ENCODE measurements at regions not wholly inside any gene's neighbourhood (a gene's known extent, or its start where the extent isn't known, plus 50 kb on each side); places are given as distances from the start of the nearest gene placed in this dataset.

DNA sequence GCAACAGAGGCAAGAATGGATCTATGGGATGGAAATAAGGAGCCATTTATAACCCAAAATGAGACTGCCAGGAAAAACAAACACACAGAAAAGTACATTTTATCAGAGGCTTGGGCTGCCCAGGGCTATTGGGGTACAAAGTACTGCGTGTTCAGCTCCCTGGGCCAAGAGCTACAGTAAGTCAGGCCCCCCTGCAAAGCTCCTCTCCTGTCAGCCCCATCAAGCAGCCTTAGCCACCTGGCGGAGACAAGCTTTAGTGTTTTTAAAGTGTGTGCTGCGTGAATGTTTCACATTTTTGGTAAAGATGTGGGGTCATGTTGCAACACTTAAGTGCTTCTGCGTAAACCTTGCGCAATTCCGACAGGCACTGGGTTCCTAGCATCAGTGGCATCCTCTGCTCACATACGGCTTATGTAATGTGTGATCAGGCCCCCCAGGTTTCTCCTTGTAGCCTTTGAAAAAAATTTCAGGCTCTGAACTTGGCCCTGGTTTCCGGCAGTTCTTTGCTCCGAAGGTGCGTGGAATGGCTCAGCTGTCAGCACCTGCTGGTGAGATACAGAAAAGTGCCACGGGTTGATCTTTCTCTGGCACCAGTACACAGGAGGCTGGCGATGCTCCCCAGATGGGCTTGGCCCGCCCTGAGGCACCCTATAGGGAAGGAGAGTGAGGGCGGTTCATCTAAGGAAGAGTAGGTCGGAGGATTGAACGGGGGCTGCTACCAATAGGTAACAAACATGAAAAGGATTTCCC, 198.7 kb upstream of the EEA1 start:
- Histone ChIP-seq H3K4me1 (ENCODE audit: control insufficient read depth in 1 of 2, insufficient read depth in 2 of 2, low read length in 2 of 2) (peaks cover 14 to 15% of the 10 kb centered on the region in 2 donors), H3K27ac (ENCODE audit: low read depth, low read length) (peak overlapping the region; percentile 37), H3K4me3 (ENCODE audit: low read depth in 1 of 2, low read length in 2 of 2) (peak overlapping the region; percentile 30 to 39), H3K9ac (ENCODE audit: low read depth in 1 of 2, low read length in 2 of 2) (no peak overlapping the region), H3K36me3 (ENCODE audit: control insufficient read depth in 1 of 2, insufficient read depth in 2 of 2, low read length in 2 of 2) (no peaks in the 10 kb centered on the region), H3K27me3 (ENCODE audit: control insufficient read depth in 1 of 2, insufficient read depth in 2 of 2, low read length in 2 of 2) (no peaks in the 10 kb centered on the region), H3K9me3 (ENCODE audit: control insufficient read depth in 1 of 2, low read length in 2 of 2) (no peaks in the 10 kb centered on the region)

DNA sequence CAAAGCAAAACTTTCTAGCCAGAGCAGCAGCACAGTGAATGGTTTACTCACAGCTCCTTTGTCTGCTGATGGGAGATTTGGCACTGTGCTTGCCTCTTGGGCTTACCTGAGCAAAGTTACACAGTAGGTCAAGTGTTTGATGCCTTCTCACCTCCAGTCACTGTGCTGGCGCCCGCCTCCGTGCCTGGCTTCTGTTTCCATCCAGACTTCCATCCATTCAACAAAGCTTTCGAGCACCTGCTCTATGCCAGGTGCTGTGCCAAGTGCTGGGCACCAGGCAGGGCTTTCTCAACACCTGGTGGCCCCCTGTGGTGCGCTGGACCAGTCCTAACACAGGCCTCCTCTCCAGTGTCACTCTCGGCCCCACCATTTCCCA, 199.2 kb upstream of the EEA1 start:
- Histone ChIP-seq H3K9ac (ENCODE audit: low read depth in 1 of 2, low read length in 2 of 2) (no peak overlapping the region), H3K4me3 (ENCODE audit: low read depth in 1 of 2, low read length in 2 of 2) (no peak overlapping the region), H3K27ac (ENCODE audit: low read depth, low read length) (no peak overlapping the region), H3K9me3 (ENCODE audit: control insufficient read depth in 1 of 2, low read length in 2 of 2) (no peaks in the 10 kb centered on the region), H3K4me1 (ENCODE audit: control insufficient read depth in 1 of 2, insufficient read depth in 2 of 2, low read length in 2 of 2) (peaks cover 14 to 15% of the 10 kb centered on the region in 2 donors), H3K36me3 (ENCODE audit: control insufficient read depth in 1 of 2, insufficient read depth in 2 of 2, low read length in 2 of 2) (no peaks in the 10 kb centered on the region), H3K27me3 (ENCODE audit: control insufficient read depth in 1 of 2, insufficient read depth in 2 of 2, low read length in 2 of 2) (no peaks in the 10 kb centered on the region)

DNA sequence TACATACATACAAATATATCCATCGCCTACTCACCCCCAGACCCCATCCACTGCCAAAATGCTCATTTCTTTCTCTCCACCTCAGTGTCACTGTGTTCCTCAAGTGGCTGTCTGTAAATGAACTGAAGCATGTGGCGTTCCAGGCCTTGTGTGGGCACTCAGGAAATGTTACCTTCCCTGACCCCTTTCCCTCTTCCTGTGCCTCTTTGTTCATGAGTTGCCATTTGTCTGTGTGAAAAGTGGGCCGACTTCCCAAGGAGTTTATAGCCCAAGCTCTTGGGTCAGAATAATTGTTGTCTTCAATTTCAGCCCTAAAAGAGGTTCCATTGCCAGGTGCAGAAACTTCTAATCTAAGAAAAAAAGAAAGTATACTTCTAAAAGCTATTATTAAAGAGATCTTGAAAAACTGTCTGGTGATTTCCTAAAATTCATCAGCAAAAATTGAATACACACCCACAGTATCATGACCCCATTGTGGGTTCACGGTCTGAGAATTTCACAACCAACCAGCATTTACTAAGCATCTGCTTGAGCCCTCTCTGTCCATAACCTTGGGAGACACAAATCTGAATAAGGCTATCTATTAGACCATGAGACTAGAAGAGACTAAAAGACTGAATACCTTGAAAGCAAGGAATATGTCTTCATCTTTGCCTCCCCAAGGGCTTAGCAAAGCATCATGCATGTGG, 201.4 kb upstream of the EEA1 start:
- Histone ChIP-seq H3K4me3 (ENCODE audit: low read depth in 1 of 2, low read length in 2 of 2) (no peak overlapping the region), H3K4me1 (ENCODE audit: control insufficient read depth in 1 of 2, insufficient read depth in 2 of 2, low read length in 2 of 2) (peaks cover 14 to 19% of the 10 kb centered on the region in 2 donors), H3K9me3 (ENCODE audit: control insufficient read depth in 1 of 2, low read length in 2 of 2) (no peaks in the 10 kb centered on the region), H3K27me3 (ENCODE audit: control insufficient read depth in 1 of 2, insufficient read depth in 2 of 2, low read length in 2 of 2) (no peaks in the 10 kb centered on the region), H3K36me3 (ENCODE audit: control insufficient read depth in 1 of 2, insufficient read depth in 2 of 2, low read length in 2 of 2) (no peaks in the 10 kb centered on the region), H3K27ac (ENCODE audit: low read depth, low read length) (no peak overlapping the region), H3K9ac (ENCODE audit: low read depth in 1 of 2, low read length in 2 of 2) (no peak overlapping the region)

DNA sequence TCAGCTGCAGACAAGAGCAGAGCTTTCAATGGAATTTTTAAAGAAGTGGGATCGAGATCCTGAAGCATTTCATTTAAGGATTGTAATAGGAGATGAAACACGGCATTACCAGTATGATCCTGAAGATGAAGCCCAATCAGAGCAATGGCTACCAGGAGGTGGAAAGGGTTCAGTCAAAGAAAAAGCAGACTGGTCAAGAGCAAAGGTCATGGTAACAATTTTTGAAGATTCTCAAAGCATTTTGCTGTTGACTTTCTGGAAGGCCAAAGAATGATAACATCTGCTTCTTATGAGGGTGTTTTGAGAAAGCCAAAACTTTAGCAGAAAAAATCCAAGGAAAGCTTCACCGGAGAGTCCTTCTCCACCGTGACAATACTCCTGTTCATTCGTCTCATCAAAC, 204.3 kb upstream of the EEA1 start:
- no peak overlapping the region for H3K27ac ChIP-seq (ENCODE audit: low read depth, low read length)
- H3K27me3 ChIP-seq (ENCODE audit: control insufficient read depth in 1 of 2, insufficient read depth in 2 of 2, low read length in 2 of 2): no peaks in the 10 kb centered on the region
- H3K4me1 ChIP-seq (ENCODE audit: control insufficient read depth in 1 of 2, insufficient read depth in 2 of 2, low read length in 2 of 2): peaks cover under 1 to 4% of the 10 kb centered on the region in 2 donors
- no peak overlapping the region for H3K4me3 ChIP-seq (ENCODE audit: low read depth in 1 of 2, low read length in 2 of 2)
- H3K36me3 ChIP-seq (ENCODE audit: control insufficient read depth in 1 of 2, insufficient read depth in 2 of 2, low read length in 2 of 2): no peaks in the 10 kb centered on the region
- no peak overlapping the region for H3K9ac ChIP-seq (ENCODE audit: low read depth in 1 of 2, low read length in 2 of 2)
- H3K9me3 ChIP-seq (ENCODE audit: control insufficient read depth in 1 of 2, low read length in 2 of 2): no peaks in the 10 kb centered on the region

DNA sequence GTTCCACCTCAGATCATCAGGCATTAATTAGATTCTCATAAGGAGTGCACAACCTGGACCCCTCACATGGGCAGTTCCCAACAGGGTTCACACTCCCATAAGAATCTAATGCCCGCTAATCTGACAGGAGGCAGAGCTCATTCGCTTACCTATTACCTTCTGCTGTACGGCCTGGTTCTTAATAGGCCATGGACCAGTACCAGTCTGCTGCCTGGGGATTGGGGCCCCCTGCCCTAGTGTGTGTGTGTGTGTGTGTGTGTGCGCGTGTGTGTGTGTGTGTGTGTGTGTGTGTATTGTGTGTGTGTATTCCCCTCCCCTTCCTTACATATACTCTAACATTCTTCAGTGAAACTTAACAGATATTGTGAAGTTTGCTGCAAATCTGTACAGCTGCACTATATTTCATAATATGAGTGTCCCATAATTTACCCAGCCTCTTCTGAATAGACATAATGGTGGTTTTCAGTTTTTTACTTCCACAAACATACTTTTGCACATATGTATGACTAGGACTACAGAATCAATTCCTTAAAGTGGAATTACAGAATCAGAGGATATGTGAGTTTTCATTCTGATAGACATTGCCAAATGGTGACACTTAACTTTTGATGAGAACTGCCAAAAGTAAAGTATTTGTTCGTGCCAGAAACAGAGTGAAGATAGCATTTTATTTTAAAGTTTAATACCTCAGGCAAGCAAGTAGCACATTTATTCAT, 205.2 kb upstream of the EEA1 start:
- H3K27ac ChIP-seq (ENCODE audit: low read depth, low read length): no peak overlapping the region
- H3K4me1 ChIP-seq (ENCODE audit: control insufficient read depth in 1 of 2, insufficient read depth in 2 of 2, low read length in 2 of 2): peaks cover 0 to 4% of the 10 kb centered on the region in 2 donors
- no peaks in the 10 kb centered on the region for H3K9me3 ChIP-seq (ENCODE audit: control insufficient read depth in 1 of 2, low read length in 2 of 2)
- no peak overlapping the region for H3K4me3 ChIP-seq (ENCODE audit: low read depth in 1 of 2, low read length in 2 of 2)
- H3K36me3 ChIP-seq (ENCODE audit: control insufficient read depth in 1 of 2, insufficient read depth in 2 of 2, low read length in 2 of 2): no peaks in the 10 kb centered on the region
- no peaks in the 10 kb centered on the region for H3K27me3 ChIP-seq (ENCODE audit: control insufficient read depth in 1 of 2, insufficient read depth in 2 of 2, low read length in 2 of 2)
- no peak overlapping the region for H3K9ac ChIP-seq (ENCODE audit: low read depth in 1 of 2, low read length in 2 of 2)

DNA sequence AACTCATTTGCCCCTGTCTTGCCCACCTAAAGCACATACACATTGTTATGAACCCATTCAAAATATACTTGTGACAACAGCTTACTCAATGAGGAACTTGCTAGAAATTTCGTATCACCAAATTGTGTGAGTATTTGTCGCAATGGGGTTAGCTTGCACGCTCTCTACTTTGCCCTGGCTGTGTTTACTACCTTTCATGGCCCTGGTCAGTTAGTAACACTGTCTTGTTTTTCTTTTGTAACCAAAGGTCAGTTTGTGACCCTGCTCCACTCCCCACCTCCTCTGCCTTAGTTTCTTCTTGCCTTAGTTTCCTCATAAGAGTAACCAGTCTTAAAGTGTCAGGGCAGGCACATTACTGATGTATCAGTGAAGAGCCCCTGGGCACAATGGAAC, 205.8 kb upstream of the EEA1 start:
- H3K4me3 ChIP-seq (ENCODE audit: low read depth in 1 of 2, low read length in 2 of 2): no peak overlapping the region
- H3K36me3 ChIP-seq (ENCODE audit: control insufficient read depth in 1 of 2, insufficient read depth in 2 of 2, low read length in 2 of 2): no peaks in the 10 kb centered on the region
- H3K4me1 ChIP-seq (ENCODE audit: control insufficient read depth in 1 of 2, insufficient read depth in 2 of 2, low read length in 2 of 2): peaks cover 0 to 4% of the 10 kb centered on the region in 2 donors
- no peaks in the 10 kb centered on the region for H3K9me3 ChIP-seq (ENCODE audit: control insufficient read depth in 1 of 2, low read length in 2 of 2)
- no peak overlapping the region for H3K9ac ChIP-seq (ENCODE audit: low read depth in 1 of 2, low read length in 2 of 2)
- no peak overlapping the region for H3K27ac ChIP-seq (ENCODE audit: low read depth, low read length)
- no peaks in the 10 kb centered on the region for H3K27me3 ChIP-seq (ENCODE audit: control insufficient read depth in 1 of 2, insufficient read depth in 2 of 2, low read length in 2 of 2)

DNA sequence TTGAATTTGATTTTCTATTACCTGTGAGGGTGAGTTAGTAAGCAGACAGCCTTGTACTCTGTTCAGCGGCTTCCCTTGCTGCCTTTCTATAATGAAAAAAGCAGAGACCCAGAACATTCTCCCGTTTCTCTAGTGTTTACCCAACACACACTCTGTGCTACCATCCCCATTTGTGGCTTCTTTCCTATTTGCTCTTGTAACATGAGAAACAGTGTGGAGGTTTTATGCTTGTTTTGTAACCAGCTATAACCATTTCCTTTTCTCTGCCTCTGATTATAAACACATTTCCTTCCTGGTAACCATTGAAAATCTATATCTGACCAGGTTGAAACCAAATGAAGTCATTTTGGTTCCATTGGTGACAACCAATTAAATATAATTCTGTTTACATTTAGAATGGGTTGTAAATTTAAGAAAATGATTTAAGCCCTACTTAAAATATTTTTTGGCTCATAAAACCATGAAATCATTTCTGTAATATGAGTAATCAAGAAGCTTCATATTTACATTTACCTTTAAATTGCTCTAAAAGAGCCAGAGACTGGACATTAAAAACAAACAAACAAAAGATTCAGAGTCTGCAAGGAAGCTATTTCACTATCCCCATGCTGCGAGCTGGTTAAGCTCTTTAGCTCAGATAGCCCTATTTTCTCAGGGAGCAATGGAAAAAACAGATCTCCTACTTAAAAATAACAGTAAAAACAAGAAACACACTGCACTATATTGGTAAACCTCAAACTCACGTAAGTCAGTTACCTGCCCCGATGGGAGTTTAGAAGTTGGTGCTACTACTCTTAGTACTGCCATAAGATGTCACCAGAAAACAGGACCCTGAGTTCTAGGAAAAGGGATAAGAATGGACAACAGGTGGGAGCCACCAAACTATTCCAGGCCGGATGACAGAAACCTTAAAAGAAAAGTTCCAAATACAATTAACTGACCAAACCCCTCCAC, 206.5 kb upstream of the EEA1 start:
- H3K4me1 ChIP-seq (ENCODE audit: control insufficient read depth in 1 of 2, insufficient read depth in 2 of 2, low read length in 2 of 2): peaks cover 0 to 4% of the 10 kb centered on the region in 2 donors
- H3K27ac ChIP-seq (ENCODE audit: low read depth, low read length): no peak overlapping the region

DNA sequence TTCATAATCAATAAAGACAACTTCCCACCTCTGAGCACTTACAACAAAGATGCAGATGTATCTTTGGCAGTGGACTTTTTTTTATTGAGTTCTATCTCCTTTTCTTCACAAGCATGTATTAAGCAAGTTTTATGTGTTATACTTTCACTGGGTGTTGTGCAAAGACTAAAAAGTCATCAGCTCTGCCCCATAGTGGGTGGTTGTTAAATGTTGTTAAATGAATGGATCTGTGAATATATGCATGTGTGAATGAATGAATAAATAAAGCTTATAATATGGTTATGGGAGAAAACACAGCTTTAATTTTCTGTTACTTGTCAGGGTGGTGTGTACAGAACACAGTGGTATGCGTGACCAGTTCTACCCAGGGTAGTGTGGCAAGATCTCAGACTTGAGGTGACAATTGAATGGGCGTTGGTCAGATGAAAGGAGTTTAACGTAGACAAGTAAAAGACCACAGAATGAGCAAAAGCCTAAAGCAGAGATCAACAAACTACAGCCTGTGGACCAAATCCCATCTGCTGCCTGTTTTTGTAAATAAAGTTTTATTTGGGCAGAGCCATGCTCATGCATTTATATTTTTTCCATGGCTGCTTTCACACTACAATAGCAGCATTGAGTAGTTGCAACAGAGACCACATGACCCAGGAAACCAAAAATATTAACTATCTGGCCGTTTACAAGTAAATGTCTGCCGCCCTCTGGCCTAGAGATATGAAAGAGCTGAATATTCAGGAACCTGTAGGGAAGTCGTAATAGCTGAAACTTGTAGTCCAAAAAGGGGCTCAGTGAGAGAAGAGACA, 207.4 kb upstream of the EEA1 start:
- H3K27ac ChIP-seq (ENCODE audit: low read depth, low read length): no peak overlapping the region

More for the DNA sequence above, 206.5 kb upstream of the EEA1 start:
- H3K9ac ChIP-seq (ENCODE audit: low read depth in 1 of 2, low read length in 2 of 2): no peak overlapping the region
- H3K36me3 ChIP-seq (ENCODE audit: control insufficient read depth in 1 of 2, insufficient read depth in 2 of 2, low read length in 2 of 2): no peaks in the 10 kb centered on the region
- H3K9me3 ChIP-seq (ENCODE audit: control insufficient read depth in 1 of 2, low read length in 2 of 2): no peaks in the 10 kb centered on the region
- H3K27me3 ChIP-seq (ENCODE audit: control insufficient read depth in 1 of 2, insufficient read depth in 2 of 2, low read length in 2 of 2): no peaks in the 10 kb centered on the region
- no peak overlapping the region for H3K4me3 ChIP-seq (ENCODE audit: low read depth in 1 of 2, low read length in 2 of 2)

More for the DNA sequence above, 207.4 kb upstream of the EEA1 start:
- Histone ChIP-seq H3K27me3 (ENCODE audit: control insufficient read depth in 1 of 2, insufficient read depth in 2 of 2, low read length in 2 of 2) (no peaks in the 10 kb centered on the region), H3K36me3 (ENCODE audit: control insufficient read depth in 1 of 2, insufficient read depth in 2 of 2, low read length in 2 of 2) (no peaks in the 10 kb centered on the region), H3K9ac (ENCODE audit: low read depth in 1 of 2, low read length in 2 of 2) (no peak overlapping the region), H3K9me3 (ENCODE audit: control insufficient read depth in 1 of 2, low read length in 2 of 2) (no peaks in the 10 kb centered on the region), H3K4me1 (ENCODE audit: control insufficient read depth in 1 of 2, insufficient read depth in 2 of 2, low read length in 2 of 2) (peaks cover 0 to 4% of the 10 kb centered on the region in 2 donors), H3K4me3 (ENCODE audit: low read depth in 1 of 2, low read length in 2 of 2) (no peak overlapping the region)

All from duodenal mucosa (tissue), 2 donors.